NK-92 (cell line): ENCODE measurements at regions not wholly inside any gene's neighbourhood (a gene's known extent, or its start where the extent isn't known, plus 50 kb on each side); places are given as distances from the start of the nearest gene placed in this dataset.
"Not testable (repeated sequence)": the region's sequence is repeated elsewhere in the genome, so short reads cannot be mapped to it uniquely, and the experiment has no call there.

Experiments
- DNase-seq: peaks from one replicate; lab custom pipeline; 2025; ENCODE audit not compliant: unreplicated experiment; lab: John Stamatoyannopoulos, UW

DNA sequence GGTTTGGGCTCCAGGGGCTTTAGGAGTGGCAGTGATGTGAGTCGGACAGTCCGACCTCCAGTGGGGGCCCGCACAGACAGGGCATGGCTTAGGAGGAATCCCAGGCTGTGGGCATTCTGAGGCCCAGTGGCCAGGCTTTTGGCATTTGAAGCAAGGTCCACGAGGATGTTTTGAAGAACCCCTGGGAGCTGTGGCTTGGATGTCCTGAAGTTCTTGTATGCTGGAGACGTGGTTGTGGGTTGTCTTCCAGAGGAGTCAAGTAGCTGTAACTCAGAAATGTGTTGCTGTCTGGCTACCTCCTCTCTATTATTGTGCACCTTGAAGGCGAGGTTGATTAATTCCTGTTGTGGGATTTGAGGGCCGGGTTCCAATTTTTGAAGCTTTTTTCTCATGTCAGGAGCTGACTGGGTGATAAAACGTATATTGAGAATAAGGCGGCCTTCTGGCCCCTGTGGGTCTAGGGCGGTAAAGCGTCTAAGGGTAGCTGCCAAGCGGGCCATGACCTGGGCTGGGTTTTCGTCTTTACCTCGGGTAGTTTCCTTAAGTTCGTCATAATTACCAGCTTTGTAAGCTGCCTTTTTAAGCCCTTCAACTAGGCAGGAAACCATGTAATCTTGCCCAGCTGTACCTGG lies 67.3 kb upstream of the EZR start:
- DNase-seq: not testable (repeated sequence)

- not testable (repeated sequence) for DNase-seq
These were observed 62.7 kb upstream of the EZR start for GRCh38 chr6:158881884-158882283.

GRCh38 chr6:158881276-158881675 lies 62.1 kb upstream of the EZR start:
- DNase-seq: not testable (repeated sequence)

- DNase-seq: no peak
These were observed 60.0 kb upstream of the EZR start for GRCh38 chr6:158879180-158879579.

DNA sequence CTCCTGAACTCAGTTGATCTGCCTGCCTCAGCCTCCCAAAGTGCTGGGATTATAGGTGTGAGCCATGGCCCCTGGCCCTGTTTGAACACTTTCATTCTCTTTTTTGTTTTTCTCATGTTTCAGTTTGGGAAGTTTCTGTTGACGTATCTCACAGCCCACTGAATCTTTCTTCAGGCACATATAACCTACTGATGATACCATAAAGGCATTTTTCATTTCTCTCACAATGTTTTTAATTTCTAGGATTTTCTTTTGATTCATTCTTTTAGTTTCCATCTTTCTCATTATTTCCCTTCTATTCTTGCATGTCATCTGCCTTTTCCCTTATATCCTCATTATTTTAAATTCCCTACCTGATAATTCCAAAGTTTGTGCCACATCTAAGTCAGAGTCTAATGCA lies 58.5 kb upstream of the EZR start:
- DNase-seq: no peak

GRCh38 chr6:158876886-158877285 lies 57.7 kb upstream of the EZR start:
- DNase-seq: no peak

DNA sequence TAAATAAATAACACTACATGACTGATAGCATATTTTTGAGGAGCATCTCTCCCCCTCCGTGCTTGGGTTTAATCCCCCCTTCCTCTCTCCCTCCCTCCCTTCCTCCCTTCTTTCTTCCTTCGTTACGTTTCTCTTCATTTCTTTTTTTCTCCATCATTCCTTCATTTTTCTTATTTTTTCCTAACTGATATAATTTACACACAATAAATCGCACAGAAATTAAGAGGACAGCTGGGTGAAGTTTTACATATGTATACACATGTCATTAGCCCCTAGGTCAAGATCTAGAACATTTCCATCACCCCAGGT lies 51.4 kb upstream of the EZR start:
- DNase-seq: no peak

GRCh38 chr6:158869826-158870648 lies 50.9 kb upstream of the EZR start:
- DNase-seq: peak; percentile 81

- DNase-seq: peak; percentile 81
These were observed 50.0 kb upstream of the EZR start for GRCh38 chr6:158868890-158869825.
